ENCODE measurements at regions not wholly inside any gene's neighbourhood (a gene's known extent, or its start where the extent isn't known, plus 50 kb on each side); places are given as distances from the start of the nearest gene placed in this dataset.

- DNase-seq, result no peak
These were observed 649.5 kb upstream of the CAMK1G start for GRCh38 chr1:208933984-208934525.

- no peak for DNase-seq
These were observed 648.6 kb upstream of the CAMK1G start for GRCh38 chr1:208934933-208935332.

- no peak for DNase-seq
These were observed 647.9 kb upstream of the CAMK1G start for GRCh38 chr1:208935517-208936187.

GRCh38 chr1:208939537-208940085, 643.9 kb upstream of the CAMK1G start:
- DNase-seq, result no peak

GRCh38 chr1:208942394-208943130, 641.0 kb upstream of the CAMK1G start:
- DNase-seq, result no peak

GRCh38 chr1:208943291-208943690, 640.2 kb upstream of the CAMK1G start:
- no peak for DNase-seq

- DNase-seq, result no peak
These were observed 638.5 kb upstream of the CAMK1G start for GRCh38 chr1:208944981-208945451.

GRCh38 chr1:208950206-208950605, 633.3 kb upstream of the CAMK1G start:
- no peak for DNase-seq

GRCh38 chr1:208951026-208951525, 632.4 kb upstream of the CAMK1G start:
- DNase-seq, result no peak

GRCh38 chr1:208951908-208952307, 631.6 kb upstream of the CAMK1G start:
- no peak for DNase-seq

GRCh38 chr1:208962867-208963266, 620.6 kb upstream of the CAMK1G start:
- DNase-seq, result no peak

GRCh38 chr1:208965351-208965750, 618.2 kb upstream of the CAMK1G start:
- DNase-seq, result no peak

GRCh38 chr1:208967334-208967733, 616.2 kb upstream of the CAMK1G start:
- DNase-seq, result no peak

GRCh38 chr1:208974717-208975116, 608.8 kb upstream of the CAMK1G start:
- no peak for DNase-seq

GRCh38 chr1:208975456-208975855, 608.1 kb upstream of the CAMK1G start:
- DNase-seq, result no peak

GRCh38 chr1:208977012-208977411, 606.5 kb upstream of the CAMK1G start:
- DNase-seq, result no peak

GRCh38 chr1:208977638-208978256, 605.8 kb upstream of the CAMK1G start:
- DNase-seq, result no peak

- DNase-seq, result no peak
These were observed 603.7 kb upstream of the CAMK1G start for GRCh38 chr1:208979776-208980175.

GRCh38 chr1:208980605-208981004, 602.9 kb upstream of the CAMK1G start:
- no peak for DNase-seq

- no peak for DNase-seq
These were observed 598.3 kb upstream of the CAMK1G start for GRCh38 chr1:208985231-208985630.

- no peak for DNase-seq
These were observed 594.7 kb upstream of the CAMK1G start for GRCh38 chr1:208988811-208989222.

- no peak for DNase-seq
These were observed 593.1 kb upstream of the CAMK1G start for GRCh38 chr1:208990456-208990855.

Data from amygdala (tissue), 56 donors.